Nephron progenitor cell (in vitro differentiated cells): ENCODE measurements at regions not wholly inside any gene's neighbourhood (a gene's known extent, or its start where the extent isn't known, plus 50 kb on each side); places are given as distances from the start of the nearest gene placed in this dataset.

Experiments
- DNase-seq: peaks from one replicate; pipeline ENCODE4 v3.0.0; 2021
- H3K27ac Mint-ChIP-seq: 2 replicates; pipeline ENCODE4 v1.8.0; 2021; ENCODE audit warnings: mild to moderate bottlenecking, moderate library complexity, mixed read lengths
- H3K27me3 Mint-ChIP-seq: 2 replicates; pipeline ENCODE4 v1.8.0; 2021; ENCODE audit warnings: mild to moderate bottlenecking, low read depth, mixed read lengths; ENCODE audit not compliant: poor library complexity
- H3K36me3 Mint-ChIP-seq: 2 replicates; pipeline ENCODE4 v1.8.0; 2021; ENCODE audit warnings: low read depth, mixed read lengths
- H3K4me1 Mint-ChIP-seq: 2 replicates; pipeline ENCODE4 v1.8.0; 2021; ENCODE audit warnings: mixed read lengths
- H3K4me3 Mint-ChIP-seq: 2 replicates; pipeline ENCODE4 v1.8.0; 2021; ENCODE audit warnings: mild to moderate bottlenecking, moderate library complexity, mixed read lengths
- H3K9me3 Mint-ChIP-seq: 2 replicates; pipeline ENCODE4 v1.8.0; 2021; ENCODE audit warnings: mild to moderate bottlenecking, moderate library complexity, mixed read lengths
- CTCF ChIP-seq: fragments of 200-600 bp; sonication (generic); IDR thresholded peaks from 2 replicates; pipeline ENCODE4 v1.5.0; 2021; ENCODE audit warnings: antibody characterized with exemption

GRCh38 chr4:29199485-29199884 lies 1520.7 kb upstream of the PCDH7 start:
- Mint-ChIP-seq H3K27me3 (peaks cover 3% of the 10 kb centered on the region), H3K27ac (no peak overlapping the region), H3K36me3 (no peaks in the 10 kb centered on the region), H3K4me3 (no peak overlapping the region), H3K4me1 (no peaks in the 10 kb centered on the region), H3K9me3 (no peaks in the 10 kb centered on the region)
- no peak for DNase-seq
- no peak for TF ChIP-seq CTCF

GRCh38 chr4:29213020-29213419 lies 1507.1 kb upstream of the PCDH7 start:
- H3K36me3 Mint-ChIP-seq: no peaks in the 10 kb centered on the region
- H3K4me3 Mint-ChIP-seq: no peak overlapping the region

GRCh38 chr4:29220761-29221160 lies 1499.4 kb upstream of the PCDH7 start:
- DNase-seq: no peak
- H3K27me3 Mint-ChIP-seq: no peaks in the 10 kb centered on the region
- no peaks in the 10 kb centered on the region for H3K9me3 Mint-ChIP-seq
- no peaks in the 10 kb centered on the region for H3K4me1 Mint-ChIP-seq
- no peaks in the 10 kb centered on the region for H3K36me3 Mint-ChIP-seq
- no peak overlapping the region for H3K4me3 Mint-ChIP-seq
- no peak for TF ChIP-seq CTCF
- H3K27ac Mint-ChIP-seq: no peak overlapping the region

More at GRCh38 chr4:29213020-29213419, 1507.1 kb upstream of the PCDH7 start:
- Mint-ChIP-seq H3K27me3 (no peaks in the 10 kb centered on the region), H3K27ac (no peak overlapping the region), H3K9me3 (no peaks in the 10 kb centered on the region), H3K4me1 (no peaks in the 10 kb centered on the region)
- TF ChIP-seq CTCF: no peak
- no peak for DNase-seq

GRCh38 chr4:29224911-29225310 lies 1495.3 kb upstream of the PCDH7 start:
- no peak overlapping the region for H3K27ac Mint-ChIP-seq
- no peak overlapping the region for H3K4me3 Mint-ChIP-seq
- TF ChIP-seq CTCF: no peak
- no peak for DNase-seq
- H3K27me3 Mint-ChIP-seq: no peaks in the 10 kb centered on the region
- no peaks in the 10 kb centered on the region for H3K36me3 Mint-ChIP-seq
- H3K4me1 Mint-ChIP-seq: no peaks in the 10 kb centered on the region
- no peaks in the 10 kb centered on the region for H3K9me3 Mint-ChIP-seq

GRCh38 chr4:29240641-29241040 lies 1479.5 kb upstream of the PCDH7 start:
- H3K4me1 Mint-ChIP-seq: no peaks in the 10 kb centered on the region
- TF ChIP-seq CTCF: no peak
- no peak overlapping the region for H3K27ac Mint-ChIP-seq
- H3K4me3 Mint-ChIP-seq: no peak overlapping the region
- no peaks in the 10 kb centered on the region for H3K9me3 Mint-ChIP-seq
- no peaks in the 10 kb centered on the region for H3K27me3 Mint-ChIP-seq
- no peak for DNase-seq
- H3K36me3 Mint-ChIP-seq: no peaks in the 10 kb centered on the region

GRCh38 chr4:29243054-29243453 lies 1477.1 kb upstream of the PCDH7 start:
- H3K27me3 Mint-ChIP-seq: no peaks in the 10 kb centered on the region
- H3K36me3 Mint-ChIP-seq: no peaks in the 10 kb centered on the region
- no peaks in the 10 kb centered on the region for H3K9me3 Mint-ChIP-seq
- H3K4me1 Mint-ChIP-seq: no peaks in the 10 kb centered on the region
- no peak overlapping the region for H3K27ac Mint-ChIP-seq
- H3K4me3 Mint-ChIP-seq: no peak overlapping the region
- TF ChIP-seq CTCF: no peak
- DNase-seq: no peak
